T-helper 1 cell treated with Interleukin-12 subunit alpha and Interleukin-12 subunit beta and Interleukin-4 antibody, amounts not matched to agents 30 μg/mL and 1 μg/mL, for 36 hours (primary cell): ENCODE measurements at regions not wholly inside any gene's neighbourhood (a gene's known extent, or its start where the extent isn't known, plus 50 kb on each side); places are given as distances from the start of the nearest gene placed in this dataset.

ENCODE experiments used
- H3K27ac Mint-ChIP-seq: one replicate; pipeline ENCODE4 v1.8.0; 2021; ENCODE audit warnings: mild to moderate bottlenecking, mixed read lengths
- H3K27me3 Mint-ChIP-seq: one replicate; pipeline ENCODE4 v1.8.0; 2021; ENCODE audit warnings: low read depth, mixed read lengths
- H3K36me3 Mint-ChIP-seq: one replicate; pipeline ENCODE4 v1.8.0; 2021; ENCODE audit warnings: low read depth, mixed read lengths
- H3K4me1 Mint-ChIP-seq: one replicate; pipeline ENCODE4 v1.8.0; 2021; ENCODE audit warnings: low read depth, mixed read lengths
- H3K4me3 Mint-ChIP-seq: one replicate; pipeline ENCODE4 v1.8.0; 2021; ENCODE audit warnings: mild to moderate bottlenecking, moderate library complexity, mixed read lengths
- H3K9me3 Mint-ChIP-seq: one replicate; pipeline ENCODE4 v1.8.0; 2021; ENCODE audit warnings: mixed read lengths

DNA sequence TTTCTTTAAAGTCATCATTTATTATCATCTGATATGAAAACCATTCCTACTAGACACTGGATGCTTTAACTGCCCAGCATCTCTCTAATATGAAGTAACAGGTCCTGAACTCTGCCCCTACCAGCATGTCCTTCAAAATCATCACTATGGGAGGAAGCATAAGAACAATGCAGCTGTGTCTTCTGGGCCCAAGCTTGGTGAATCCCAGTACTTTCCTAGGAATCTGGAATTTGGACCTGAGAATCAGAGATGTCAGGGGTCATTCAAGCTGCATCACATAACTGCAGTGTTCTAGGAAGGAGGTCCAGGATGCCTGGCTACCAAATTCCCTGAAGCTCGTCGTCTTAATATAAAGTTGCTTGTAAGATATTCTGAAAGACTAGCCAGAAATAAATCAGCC lies 182.7 kb downstream of the AHR start:
- Mint-ChIP-seq H3K27me3 (no peaks in the 10 kb centered on the region), H3K36me3 (no peaks in the 10 kb centered on the region), H3K9me3 (no peaks in the 10 kb centered on the region), H3K4me3 (no peak overlapping the region), H3K4me1 (no peaks in the 10 kb centered on the region), H3K27ac (no peak overlapping the region)

DNA sequence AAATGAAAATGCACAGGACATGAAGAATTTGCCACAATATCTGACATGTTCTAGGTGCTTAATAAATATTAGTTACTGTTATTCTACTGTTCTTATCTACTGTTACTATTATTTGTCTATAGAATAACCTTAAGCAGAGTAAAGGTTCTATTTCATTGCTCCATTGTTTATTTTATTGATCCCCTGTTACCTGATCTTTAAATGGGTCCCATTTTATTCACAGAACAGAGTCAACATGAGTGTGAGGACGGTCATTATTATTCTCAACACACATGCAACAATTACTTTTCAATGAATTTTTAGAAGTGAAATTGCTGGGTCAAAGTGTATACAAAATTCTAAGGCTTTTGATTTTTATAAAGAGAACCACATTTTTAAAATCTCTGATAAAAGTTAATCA lies 186.9 kb downstream of the AHR start:
- Mint-ChIP-seq H3K9me3 (peaks cover 7% of the 10 kb centered on the region), H3K4me3 (no peak overlapping the region), H3K27ac (no peak overlapping the region)

DNA sequence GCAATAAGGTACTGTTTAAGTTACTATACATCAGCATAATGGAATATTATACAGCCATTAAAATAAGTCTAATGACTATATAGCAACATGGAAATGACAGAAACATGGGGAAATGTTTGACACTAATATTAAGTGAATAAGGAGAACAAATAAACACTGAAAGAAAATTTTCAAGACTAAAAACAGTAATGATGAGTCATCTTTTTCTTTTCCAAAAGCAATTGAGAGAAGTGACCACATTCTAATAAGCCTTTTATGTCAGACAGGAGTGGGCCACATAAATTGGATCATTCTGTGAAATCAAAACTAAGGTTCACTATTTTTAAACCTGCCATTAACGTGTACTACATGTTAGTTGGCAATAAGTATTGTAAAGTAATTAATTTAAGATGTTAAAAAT lies 187.5 kb downstream of the AHR start:
- H3K4me1 Mint-ChIP-seq = peaks cover 3% of the 10 kb centered on the region

More for the DNA sequence above, 186.9 kb downstream of the AHR start:
- Mint-ChIP-seq H3K4me1 (peaks cover 2% of the 10 kb centered on the region), H3K27me3 (no peaks in the 10 kb centered on the region), H3K36me3 (no peaks in the 10 kb centered on the region)

DNA sequence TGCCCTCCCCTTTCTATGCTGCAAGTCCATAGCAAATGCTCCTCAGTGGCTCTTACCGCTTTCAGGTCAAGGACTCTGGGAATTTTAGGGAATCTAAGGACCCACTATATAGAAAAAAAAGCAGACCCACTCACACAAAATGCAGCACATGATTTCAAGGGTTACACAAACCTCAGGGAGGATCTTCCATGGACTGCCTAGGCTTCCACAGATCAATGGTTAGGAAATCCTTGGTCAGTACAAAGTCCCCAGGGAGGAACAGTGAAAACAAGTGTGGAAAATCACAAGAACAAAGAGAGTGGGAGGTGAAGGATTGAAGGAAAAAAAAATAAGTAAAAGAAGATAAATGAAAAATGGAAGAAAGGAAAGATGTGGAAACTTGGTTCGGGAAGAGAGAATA lies 188.4 kb downstream of the AHR start:
- H3K36me3 Mint-ChIP-seq = no peaks in the 10 kb centered on the region
- peaks cover 7% of the 10 kb centered on the region for H3K9me3 Mint-ChIP-seq
- peaks cover 4% of the 10 kb centered on the region for H3K4me1 Mint-ChIP-seq
- H3K27ac Mint-ChIP-seq = no peak overlapping the region
- H3K27me3 Mint-ChIP-seq = no peaks in the 10 kb centered on the region
- no peak overlapping the region for H3K4me3 Mint-ChIP-seq

More for the DNA sequence above, 187.5 kb downstream of the AHR start:
- no peak overlapping the region for H3K4me3 Mint-ChIP-seq
- no peak overlapping the region for H3K27ac Mint-ChIP-seq
- H3K27me3 Mint-ChIP-seq = no peaks in the 10 kb centered on the region
- H3K36me3 Mint-ChIP-seq = no peaks in the 10 kb centered on the region
- peaks cover 7% of the 10 kb centered on the region for H3K9me3 Mint-ChIP-seq

DNA sequence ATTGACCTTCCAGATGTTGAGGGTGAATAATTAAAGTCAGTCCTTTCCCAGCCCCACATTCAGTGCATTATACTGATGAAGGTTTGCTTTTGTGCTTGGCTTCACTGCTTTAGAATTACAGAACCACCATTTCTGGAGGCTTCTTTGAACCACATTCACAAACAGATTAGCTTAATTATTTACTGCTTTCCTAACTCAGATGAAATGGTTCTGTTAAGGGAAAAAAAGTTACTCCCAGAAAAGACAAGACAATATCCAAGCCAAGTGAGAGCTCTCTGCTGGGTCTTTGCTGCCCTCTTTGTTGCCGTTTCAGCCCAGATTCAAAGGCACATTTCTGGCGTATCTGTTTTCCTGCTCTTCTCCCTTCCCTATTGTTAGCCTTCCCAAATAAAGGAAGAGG lies 188.9 kb downstream of the AHR start:
- Mint-ChIP-seq H3K27ac (no peak overlapping the region), H3K4me1 (peaks cover 4% of the 10 kb centered on the region), H3K4me3 (no peak overlapping the region), H3K9me3 (peaks cover 7% of the 10 kb centered on the region), H3K27me3 (no peaks in the 10 kb centered on the region), H3K36me3 (no peaks in the 10 kb centered on the region)

DNA sequence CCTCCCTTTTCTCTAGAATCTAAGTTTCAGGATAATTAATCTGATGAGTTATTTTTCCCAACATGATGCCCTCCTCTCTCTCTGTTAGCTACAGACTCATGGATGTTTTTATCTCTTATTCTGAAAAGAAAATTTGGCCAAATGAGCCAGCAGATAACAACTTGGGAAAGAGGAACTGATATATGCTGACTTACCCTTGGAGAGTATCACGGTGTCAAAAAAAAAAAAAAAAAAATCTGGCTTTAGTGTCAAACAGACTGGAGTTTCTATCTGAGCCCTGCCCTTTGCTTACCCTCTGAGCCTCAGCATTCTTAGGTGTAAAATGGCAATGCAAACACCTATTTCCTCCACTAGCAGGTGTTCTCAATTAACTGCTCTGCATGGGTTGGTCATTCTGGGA lies 190.4 kb downstream of the AHR start:
- no peak overlapping the region for H3K27ac Mint-ChIP-seq
- H3K27me3 Mint-ChIP-seq = no peaks in the 10 kb centered on the region
- peaks cover 4% of the 10 kb centered on the region for H3K4me1 Mint-ChIP-seq
- no peak overlapping the region for H3K4me3 Mint-ChIP-seq
- no peaks in the 10 kb centered on the region for H3K36me3 Mint-ChIP-seq
- H3K9me3 Mint-ChIP-seq = peaks cover 7% of the 10 kb centered on the region

DNA sequence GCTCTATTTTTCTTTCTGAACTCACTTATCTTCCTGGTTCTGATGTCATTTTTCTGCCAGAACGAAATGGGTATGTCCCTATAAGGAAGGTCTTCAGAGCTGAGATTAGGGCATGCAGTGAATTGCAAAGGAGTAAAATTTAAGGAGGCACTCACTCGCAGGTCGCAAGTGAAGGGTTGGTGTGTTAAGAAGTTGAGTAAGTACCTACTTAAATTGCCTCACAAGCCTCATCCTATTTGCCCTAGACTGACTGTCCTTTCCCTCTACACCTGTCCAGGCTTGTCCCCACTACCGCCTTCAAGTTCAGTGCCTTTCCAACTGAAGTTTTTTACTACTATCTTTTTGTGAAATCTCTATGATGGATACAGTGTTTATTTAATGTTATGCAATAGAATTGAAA lies 191.5 kb downstream of the AHR start:
- peaks cover 4% of the 10 kb centered on the region for H3K4me1 Mint-ChIP-seq
- H3K4me3 Mint-ChIP-seq = no peak overlapping the region
- peaks cover 7% of the 10 kb centered on the region for H3K9me3 Mint-ChIP-seq
- H3K36me3 Mint-ChIP-seq = no peaks in the 10 kb centered on the region
- no peak overlapping the region for H3K27ac Mint-ChIP-seq
- H3K27me3 Mint-ChIP-seq = no peaks in the 10 kb centered on the region

DNA sequence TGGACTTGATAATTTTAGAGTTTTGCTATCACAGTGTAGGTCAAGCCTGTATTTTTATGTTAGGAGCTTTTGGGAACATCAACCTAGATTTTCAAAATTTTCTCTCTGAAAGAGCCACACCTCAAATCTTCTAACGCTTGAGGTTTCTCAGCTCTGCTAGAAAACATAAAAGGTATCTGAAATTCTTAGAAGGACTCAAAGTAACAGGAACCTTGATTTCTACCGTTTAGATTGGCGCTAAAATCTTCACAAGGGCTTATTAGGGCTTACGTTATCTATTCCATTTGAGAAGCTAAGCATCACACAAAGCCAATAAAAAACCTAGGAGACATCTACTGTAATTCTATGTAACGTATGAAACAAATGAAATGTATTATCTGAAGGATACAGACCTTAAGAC lies 192.4 kb downstream of the AHR start:
- Mint-ChIP-seq H3K9me3 (peaks cover 7% of the 10 kb centered on the region), H3K27me3 (no peaks in the 10 kb centered on the region), H3K4me3 (no peak overlapping the region), H3K4me1 (peaks cover 4% of the 10 kb centered on the region), H3K27ac (no peak overlapping the region), H3K36me3 (no peaks in the 10 kb centered on the region)

DNA sequence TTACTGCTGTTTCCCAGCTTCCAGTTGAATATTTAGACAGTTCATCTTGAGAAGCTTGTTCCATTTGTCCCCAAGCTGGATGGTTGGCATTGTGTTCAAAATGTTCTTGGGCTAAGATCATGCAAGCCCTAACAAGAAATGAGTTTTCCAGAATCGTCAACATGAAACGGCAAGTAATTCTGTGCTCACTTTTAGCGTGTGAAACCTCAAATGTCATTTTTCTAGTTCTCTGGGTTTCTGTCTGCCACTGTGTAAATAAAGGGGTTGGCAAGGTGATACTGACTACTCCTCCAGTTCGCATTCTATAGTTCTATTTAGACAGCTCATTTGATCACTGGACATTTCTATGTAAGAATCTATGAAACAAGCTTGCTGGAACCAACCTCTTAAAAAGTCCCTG lies 194.0 kb downstream of the AHR start:
- Mint-ChIP-seq H3K4me1 (peaks cover 4% of the 10 kb centered on the region), H3K27me3 (no peaks in the 10 kb centered on the region), H3K27ac (no peak overlapping the region), H3K4me3 (no peak overlapping the region), H3K36me3 (no peaks in the 10 kb centered on the region), H3K9me3 (peaks cover 7% of the 10 kb centered on the region)

DNA sequence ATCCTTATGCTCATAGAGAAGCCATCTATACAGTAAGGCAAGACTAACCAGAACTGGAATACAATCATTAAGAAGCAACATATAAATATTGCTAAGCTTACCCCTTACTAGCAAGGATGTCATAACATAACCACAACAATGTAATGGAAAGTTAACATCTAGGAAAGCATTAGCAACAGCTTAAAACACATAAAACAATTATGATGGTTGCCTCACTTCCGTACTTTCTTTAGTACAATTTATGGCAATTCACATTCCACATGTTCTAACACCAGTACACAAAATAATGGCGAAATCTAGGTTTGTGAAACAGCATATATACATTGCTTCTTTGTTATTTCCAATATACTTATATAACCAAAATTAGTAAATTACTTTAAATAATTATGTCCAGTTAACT lies 195.0 kb downstream of the AHR start:
- H3K27ac Mint-ChIP-seq = no peak overlapping the region
- H3K27me3 Mint-ChIP-seq = no peaks in the 10 kb centered on the region
- H3K4me3 Mint-ChIP-seq = no peak overlapping the region
- H3K36me3 Mint-ChIP-seq = no peaks in the 10 kb centered on the region
- H3K9me3 Mint-ChIP-seq = peaks cover 7% of the 10 kb centered on the region
- H3K4me1 Mint-ChIP-seq = peaks cover 4% of the 10 kb centered on the region

DNA sequence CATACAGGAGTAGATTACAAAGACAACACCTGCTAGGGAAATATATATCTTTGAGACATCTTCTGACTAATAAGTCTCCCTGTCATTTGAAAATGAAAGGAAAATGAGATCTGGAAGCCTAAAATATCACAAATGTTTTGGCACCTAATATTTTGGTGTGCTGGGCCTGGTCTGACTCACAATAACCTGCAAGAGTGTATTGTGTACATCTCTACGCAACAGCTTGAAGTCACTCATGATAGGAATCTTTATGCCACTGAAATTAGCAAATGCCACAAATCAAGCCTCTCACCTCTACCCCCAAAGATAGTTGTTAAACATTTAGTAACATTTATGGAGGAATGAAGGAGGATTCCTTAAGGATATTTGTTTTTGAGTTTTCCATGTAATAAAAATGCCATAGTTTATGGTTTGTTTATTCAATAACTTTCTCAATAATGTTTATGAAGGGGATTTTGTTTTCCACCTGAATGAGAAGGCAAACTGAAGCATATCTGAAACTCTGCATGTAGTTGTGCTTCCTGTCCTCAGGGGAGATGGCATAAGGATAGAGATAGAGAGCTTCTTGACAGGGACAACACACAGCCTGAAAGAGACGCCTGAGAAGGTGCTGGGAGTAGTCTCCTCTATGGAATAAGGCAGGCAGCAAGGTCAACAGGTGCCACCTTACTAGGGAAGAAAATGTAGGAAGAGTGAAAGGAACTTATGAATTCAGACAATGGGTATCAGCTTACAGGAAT lies 197.4 kb downstream of the AHR start:
- Mint-ChIP-seq H3K27ac (no peak overlapping the region), H3K36me3 (no peaks in the 10 kb centered on the region), H3K4me3 (no peak overlapping the region), H3K27me3 (peaks cover 7% of the 10 kb centered on the region), H3K9me3 (no peaks in the 10 kb centered on the region), H3K4me1 (peaks cover 2% of the 10 kb centered on the region)

DNA sequence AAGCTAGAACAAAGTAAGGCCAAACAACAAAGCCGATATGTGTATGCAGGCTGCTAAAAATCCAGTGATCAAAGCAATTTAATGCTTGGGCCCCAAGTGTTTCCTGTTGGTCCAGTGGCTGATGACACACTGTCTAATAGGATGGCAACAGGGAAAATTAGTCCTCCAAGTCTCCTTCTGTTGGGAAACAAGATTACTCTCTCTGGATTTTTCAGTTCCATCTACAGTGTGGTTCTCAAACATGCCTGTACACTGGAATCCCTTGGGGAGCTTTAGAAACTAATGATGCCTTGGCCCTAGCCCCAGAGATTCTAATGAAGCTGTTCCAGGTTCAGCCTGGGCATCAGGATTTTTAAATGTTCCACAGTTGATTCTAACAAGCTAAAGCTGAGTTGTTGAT lies 198.7 kb downstream of the AHR start:
- no peaks in the 10 kb centered on the region for H3K4me1 Mint-ChIP-seq
- no peaks in the 10 kb centered on the region for H3K9me3 Mint-ChIP-seq
- H3K27ac Mint-ChIP-seq = no peak overlapping the region
- no peak overlapping the region for H3K4me3 Mint-ChIP-seq
- no peaks in the 10 kb centered on the region for H3K36me3 Mint-ChIP-seq
- H3K27me3 Mint-ChIP-seq = peaks cover 7% of the 10 kb centered on the region

DNA sequence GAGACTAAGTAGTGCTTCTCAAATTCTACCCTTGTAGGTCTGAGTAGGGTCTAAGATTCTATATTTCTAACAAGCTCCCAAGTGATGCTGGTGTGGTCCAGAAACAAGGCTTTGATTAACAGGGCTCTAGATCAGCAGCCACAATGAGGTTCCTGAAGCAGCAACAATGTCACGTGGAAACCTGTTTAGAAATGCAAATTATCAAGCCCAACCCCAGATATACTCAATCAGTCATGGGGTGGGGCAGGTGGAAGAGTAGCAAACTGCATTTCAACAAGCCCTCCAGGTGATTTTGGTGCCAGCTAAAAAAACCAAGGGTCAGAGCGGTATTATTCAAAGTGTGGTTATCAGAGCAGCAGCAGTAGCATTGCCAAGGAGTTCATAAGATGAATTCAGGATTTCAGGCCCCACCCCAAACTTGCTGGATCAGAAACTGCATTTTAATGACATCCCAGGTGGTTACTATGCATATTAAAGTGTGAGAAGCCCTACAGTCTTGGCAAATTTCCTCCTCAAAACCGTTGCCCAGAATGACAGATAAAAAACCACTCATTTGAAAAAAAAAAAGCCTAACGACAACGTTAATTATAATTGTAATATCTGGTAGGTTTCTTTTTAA lies 199.2 kb downstream of the AHR start:
- no peak overlapping the region for H3K4me3 Mint-ChIP-seq
- peaks cover 7% of the 10 kb centered on the region for H3K27me3 Mint-ChIP-seq
- H3K4me1 Mint-ChIP-seq = no peaks in the 10 kb centered on the region

DNA sequence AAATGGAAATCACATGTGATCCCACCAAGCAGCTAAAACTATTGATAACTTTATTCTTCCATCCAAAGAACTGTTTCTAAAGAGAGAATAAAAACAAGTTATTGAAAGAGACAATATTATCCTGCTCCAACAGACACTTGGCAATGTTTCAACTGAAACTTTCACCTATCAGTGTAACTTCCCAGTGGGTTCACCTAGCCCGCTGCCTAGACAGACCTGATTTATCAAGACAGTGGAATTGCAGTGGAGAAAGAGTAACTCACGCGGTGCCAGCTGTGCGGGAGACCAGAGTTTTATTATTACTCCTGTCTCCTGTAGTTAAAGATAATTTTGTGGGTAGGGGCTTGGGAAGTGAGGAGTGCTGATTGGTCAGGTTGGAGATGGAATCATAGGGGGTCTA lies 199.8 kb downstream of the AHR start:
- no peaks in the 10 kb centered on the region for H3K36me3 Mint-ChIP-seq
- no peaks in the 10 kb centered on the region for H3K4me1 Mint-ChIP-seq
- no peak overlapping the region for H3K4me3 Mint-ChIP-seq
- peaks cover 7% of the 10 kb centered on the region for H3K27me3 Mint-ChIP-seq
- no peak overlapping the region for H3K27ac Mint-ChIP-seq
- H3K9me3 Mint-ChIP-seq = no peaks in the 10 kb centered on the region

More for the DNA sequence above, 199.2 kb downstream of the AHR start:
- no peak overlapping the region for H3K27ac Mint-ChIP-seq
- H3K36me3 Mint-ChIP-seq = no peaks in the 10 kb centered on the region
- no peaks in the 10 kb centered on the region for H3K9me3 Mint-ChIP-seq

DNA sequence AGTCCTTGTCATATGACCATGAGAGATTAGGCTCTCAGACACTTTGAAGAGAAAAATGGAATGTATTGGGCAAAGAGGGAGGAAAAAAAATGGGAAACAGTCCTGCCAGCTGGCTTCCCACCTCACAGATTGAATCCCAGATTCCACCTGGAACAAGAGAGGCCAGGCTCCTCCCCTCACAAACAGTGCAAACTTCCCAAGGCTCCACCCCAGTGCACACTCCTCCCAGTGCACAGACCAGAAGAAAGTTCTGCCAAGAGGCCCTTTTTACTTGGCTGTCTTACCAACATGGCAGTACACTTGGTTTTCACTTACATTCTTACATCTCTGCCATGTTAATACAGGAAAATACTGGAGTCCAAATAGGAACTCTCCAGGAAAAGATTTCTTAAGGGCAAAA lies 202.3 kb downstream of the AHR start:
- H3K36me3 Mint-ChIP-seq = no peaks in the 10 kb centered on the region

More for the DNA sequence above, 202.3 kb downstream of the AHR start:
- H3K27me3 Mint-ChIP-seq = peaks cover 9% of the 10 kb centered on the region
- no peaks in the 10 kb centered on the region for H3K4me1 Mint-ChIP-seq
- H3K27ac Mint-ChIP-seq = no peak overlapping the region
- H3K9me3 Mint-ChIP-seq = no peaks in the 10 kb centered on the region
- H3K4me3 Mint-ChIP-seq = no peak overlapping the region
